IMR-90 (cell line): ENCODE measurements at regions not wholly inside any gene's neighbourhood (a gene's known extent, or its start where the extent isn't known, plus 50 kb on each side); places are given as distances from the start of the nearest gene placed in this dataset.

ENCODE experiments used
- ATAC-seq: fragments of 200-7000 bp; cut with Tn5 transposase; 2 replicates; pipeline ENCODE4 v1.9.1; 2020; ENCODE audit warnings: low read depth, mild to moderate bottlenecking, moderate library complexity
- BruUV-seq: library from RNA; stranded (reverse); fragments of 400-500 nt; replicated peaks from 2 replicates; lab custom pipeline; 2021; lab: Mats Ljungman, UMichigan
- CTCF ChIA-PET: fragments of 300-600 bp; formaldehyde crosslinking; extraction: SDS; loops from one replicate; lab custom pipeline; 2021; ENCODE audit warnings: antibody characterized with exemption; lab: Yijun Ruan, JAX
- POLR2A ChIA-PET: fragments of 300-600 bp; sonication (Branson Sonifier 250); formaldehyde crosslinking; loops from one replicate; lab custom pipeline; 2022; ENCODE audit warnings: antibody characterized with exemption; ENCODE audit not compliant: unreplicated experiment; lab: Charles Lee
- DNase-seq: peaks from one replicate; pipeline ENCODE4 v3.0.0; 2013
- H2AFZ ChIP-seq: replicated peaks from 2 replicates; pipeline ENCODE3; 2013; ENCODE audit warnings: low read length, mild to moderate bottlenecking; ENCODE audit not compliant: poor library complexity
- H2AK5ac ChIP-seq: 2 replicates; pipeline ENCODE4 v1.6.1; 2013; ENCODE audit warnings: low read depth, low read length, inconsistent platforms
- H2AK9ac ChIP-seq: replicated peaks from 2 replicates; pipeline ENCODE3; 2013; ENCODE audit warnings: mild to moderate bottlenecking, low read depth, low read length, moderate library complexity; ENCODE audit not compliant: poor library complexity
- H2BK120ac ChIP-seq: 2 replicates; pipeline ENCODE4 v1.6.1; 2013; ENCODE audit warnings: low read depth, low read length, inconsistent platforms
- H2BK15ac ChIP-seq: 3 replicates; pipeline ENCODE4 v1.6.1; 2013; ENCODE audit warnings: low read depth, low read length, inconsistent platforms
- H2BK20ac ChIP-seq: 2 replicates; pipeline ENCODE4 v1.6.1; 2013; ENCODE audit warnings: low read depth, mild to moderate bottlenecking, inconsistent platforms, low read length, moderate library complexity
- H2BK5ac ChIP-seq: 2 replicates; pipeline ENCODE4 v1.6.1; 2013; ENCODE audit warnings: mild to moderate bottlenecking, low read depth, low read length, inconsistent platforms; ENCODE audit not compliant: poor library complexity, severe bottlenecking
- H3K14ac ChIP-seq: replicated peaks from 2 replicates; pipeline ENCODE4 v1.6.1; 2013; ENCODE audit warnings: low read depth, low read length, inconsistent platforms
- H3K18ac ChIP-seq: 2 replicates; pipeline ENCODE4 v1.6.1; 2013; ENCODE audit warnings: low read depth, low read length, control low read depth
- H3K23ac ChIP-seq: 2 replicates; pipeline ENCODE4 v1.6.1; 2013; ENCODE audit warnings: low read depth, low read length, inconsistent platforms
- H3K27ac ChIP-seq: 2 replicates; pipeline ENCODE4 v1.5.1; 2013; ENCODE audit warnings: mild to moderate bottlenecking, control low read depth, low read length; ENCODE audit not compliant: insufficient read depth
- H3K27me3 ChIP-seq: 2 replicates; pipeline ENCODE4 v1.6.1; 2013; ENCODE audit warnings: low read length; ENCODE audit not compliant: control insufficient read depth, insufficient read depth
- H3K36me3 ChIP-seq: 2 replicates; pipeline ENCODE4 v1.6.1; 2013; ENCODE audit warnings: low read length, mixed read lengths; ENCODE audit not compliant: control insufficient read depth, insufficient read depth
- H3K4ac ChIP-seq: 2 replicates; pipeline ENCODE4 v1.6.1; 2013; ENCODE audit warnings: low read depth, low read length, inconsistent platforms
- H3K4me1 ChIP-seq: 2 replicates; pipeline ENCODE4 v1.6.1; 2013; ENCODE audit warnings: low read length, mixed read lengths; ENCODE audit not compliant: control insufficient read depth, insufficient read depth
- H3K4me2 ChIP-seq: 2 replicates; pipeline ENCODE4 v1.6.1; 2013; ENCODE audit warnings: low read depth, mild to moderate bottlenecking, control low read depth, low read length, moderate library complexity
- H3K4me3 ChIP-seq: 2 replicates; pipeline ENCODE4 v1.5.1; 2013; ENCODE audit warnings: low read depth, mild to moderate bottlenecking, control low read depth, low read length, moderate library complexity; ENCODE audit not compliant: insufficient read depth
- H3K56ac ChIP-seq: 2 replicates; pipeline ENCODE4 v1.6.1; 2013; ENCODE audit warnings: low read length, inconsistent platforms; ENCODE audit not compliant: insufficient read depth; ENCODE audit errors: extremely low read depth
- H3K79me1 ChIP-seq, 2 experiments: 2 replicates each; pipeline ENCODE4 v1.6.1; 2013; ENCODE audit warnings: low read length in 2 of 2, inconsistent platforms in 1 of 2, low read depth in 1 of 2
- H3K9ac ChIP-seq: 2 replicates; pipeline ENCODE4 v1.6.1; 2013; ENCODE audit warnings: low read depth, low read length, control low read depth
- H3K9me1 ChIP-seq: 2 replicates; pipeline ENCODE4 v1.6.1; 2013; ENCODE audit warnings: low read length, inconsistent platforms; ENCODE audit not compliant: insufficient read depth
- H3K9me3 ChIP-seq: 2 replicates; pipeline ENCODE4 v1.6.1; 2013; ENCODE audit warnings: low read length; ENCODE audit not compliant: control insufficient read depth, insufficient read depth
- H4K20me1 ChIP-seq: 2 replicates; pipeline ENCODE4 v1.6.1; 2013; ENCODE audit warnings: low read length, inconsistent platforms; ENCODE audit not compliant: insufficient read depth
- H4K5ac ChIP-seq: 2 replicates; pipeline ENCODE4 v1.6.1; 2013; ENCODE audit warnings: mild to moderate bottlenecking, low read depth, low read length, control low read depth
- H4K8ac ChIP-seq, 2 experiments: 2 replicates each; pipeline ENCODE4 v1.6.1; 2013; ENCODE audit warnings: low read depth in 2 of 2, low read length in 2 of 2, control low read depth in 1 of 2, inconsistent platforms in 1 of 2
- H4K91ac ChIP-seq: 2 replicates; pipeline ENCODE4 v1.6.1; 2013; ENCODE audit warnings: low read depth, low read length, inconsistent platforms; ENCODE audit not compliant: insufficient read depth
- MAFK ChIP-seq: IDR thresholded peaks from 2 replicates; pipeline ENCODE4 v1.6.1; 2012; ENCODE audit warnings: low read depth, low read length, improper control_type of control experiment
- WGBS, 2 experiments: methylation state at CpG; one replicate each; pipeline versions ENCODE4 v1.1.5 to v1.1.7; 2013; ENCODE audit warnings: missing lambda C conversion rate in 2 of 2; ENCODE audit not compliant: insufficient read length in 1 of 2; ENCODE audit errors: extremely low coverage in 2 of 2; 5-methylcytosine and 5-hydroxymethylcytosine counted together
- dilution Hi-C: fragments of 300-500 bp; cut with HindIII; formaldehyde crosslinking; loops from one replicate; pipeline ENCODE4 v1.14.3; 2018; ENCODE audit warnings: low sequenced_read_pairs; ENCODE audit not compliant: unreplicated experiment
- in situ Hi-C: fragments of 300-500 bp; cut with MboI; formaldehyde crosslinking; loops from 3 replicates; pipeline ENCODE4 v1.14.3; 2019; ENCODE audit warnings: low sequenced_read_pairs, inconsistent platforms, mixed read lengths
- intact Hi-C: fragments of 100-400 bp; cut with micrococcal nuclease; formaldehyde crosslinking; loops from 2 replicates; pipeline ENCODE4 v1.10.0; 2022
- TF ChIP-seq, protein P1 (sequence below): conservative IDR thresholded peaks from 2 replicates; pipeline ENCODE4 v1.5.1; 2012; ENCODE audit warnings: mild to moderate bottlenecking, low read depth, low read length, improper control_type of control experiment

GRCh38 chr5:30453168-30453567 is 740.3 kb upstream of the CDH6 start:
- no peak for DNase-seq
- Histone ChIP-seq H2BK120ac (no peak overlapping the region), H3K4me2 (no peak overlapping the region), H3K4ac (no peak overlapping the region), H2AK9ac (no peak overlapping the region), H3K23ac (no peak overlapping the region), H3K18ac (no peak overlapping the region), H3K9ac (no peak overlapping the region), H3K79me1 (no peaks in the 10 kb centered on the region), H4K8ac (no peak overlapping the region), H3K4me1 (no peaks in the 10 kb centered on the region), H3K56ac (no peak overlapping the region), H3K27ac (no peak overlapping the region), H2AFZ (no peak overlapping the region), H3K14ac (no peak overlapping the region), H2BK5ac (no peak overlapping the region), H2BK15ac (no peak overlapping the region), H4K20me1 (no peaks in the 10 kb centered on the region), H2BK20ac (no peak overlapping the region), H3K9me3 (no peaks in the 10 kb centered on the region), H3K27me3 (no peaks in the 10 kb centered on the region), H2AK5ac (no peak overlapping the region), H4K91ac (no peak overlapping the region), H4K5ac (no peak overlapping the region), H3K36me3 (no peaks in the 10 kb centered on the region), H3K4me3 (no peak overlapping the region), H3K9me1 (no peaks in the 10 kb centered on the region)
- dilution Hi-C loops (no loop called here), in situ Hi-C loops (no loop called here), intact Hi-C loops (no loop called here)
- ATAC-seq, result no peak
- BruUV-seq, result no TSS peak
- ChIA-PET CTCF (no interaction called here), POLR2A (no interaction called here)
- WGBS, 2 experiments, result no CpG with 5 or more reads among the region's 1 CpG
- TF ChIP-seq, protein P1, sequence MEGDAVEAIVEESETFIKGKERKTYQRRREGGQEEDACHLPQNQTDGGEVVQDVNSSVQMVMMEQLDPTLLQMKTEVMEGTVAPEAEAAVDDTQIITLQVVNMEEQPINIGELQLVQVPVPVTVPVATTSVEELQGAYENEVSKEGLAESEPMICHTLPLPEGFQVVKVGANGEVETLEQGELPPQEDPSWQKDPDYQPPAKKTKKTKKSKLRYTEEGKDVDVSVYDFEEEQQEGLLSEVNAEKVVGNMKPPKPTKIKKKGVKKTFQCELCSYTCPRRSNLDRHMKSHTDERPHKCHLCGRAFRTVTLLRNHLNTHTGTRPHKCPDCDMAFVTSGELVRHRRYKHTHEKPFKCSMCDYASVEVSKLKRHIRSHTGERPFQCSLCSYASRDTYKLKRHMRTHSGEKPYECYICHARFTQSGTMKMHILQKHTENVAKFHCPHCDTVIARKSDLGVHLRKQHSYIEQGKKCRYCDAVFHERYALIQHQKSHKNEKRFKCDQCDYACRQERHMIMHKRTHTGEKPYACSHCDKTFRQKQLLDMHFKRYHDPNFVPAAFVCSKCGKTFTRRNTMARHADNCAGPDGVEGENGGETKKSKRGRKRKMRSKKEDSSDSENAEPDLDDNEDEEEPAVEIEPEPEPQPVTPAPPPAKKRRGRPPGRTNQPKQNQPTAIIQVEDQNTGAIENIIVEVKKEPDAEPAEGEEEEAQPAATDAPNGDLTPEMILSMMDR, result no peak
- peak; percentile 49; the same call in 1 of the 2 replicates for TF ChIP-seq MAFK
